T-cell (primary cell): ENCODE measurements at regions not wholly inside any gene's neighbourhood (a gene's known extent, or its start where the extent isn't known, plus 50 kb on each side); places are given as distances from the start of the nearest gene placed in this dataset.

ENCODE experiments used
- ATAC-seq, 4 experiments: fragments of 200-7000 bp in 3 of 4; fragments of 150-1000 bp in 1 of 4; cut with Tn5 transposase; replicated peaks in 1 of 4; 1 replicate in 3 of 4; 2 replicates in 1 of 4; pipeline ENCODE4 v1.10.0; 2021; ENCODE audit warnings: moderate library complexity in 3 of 4, mild to moderate bottlenecking in 2 of 4, moderate number of reproducible peaks in 1 of 4
- CTCF ChIA-PET, 2 donors: fragments of 300-600 bp; sonication (Branson Sonifier 250); formaldehyde crosslinking; loops; one replicate each; lab custom pipeline; 2022; ENCODE audit warnings: antibody characterized with exemption in 2 of 2; lab: Charles Lee
- POLR2A ChIA-PET, 2 donors: fragments of 300-600 bp; sonication (Branson Sonifier 250); formaldehyde crosslinking; loops; one replicate each; lab custom pipeline; 2022; ENCODE audit warnings: antibody characterized with exemption in 2 of 2; lab: Charles Lee
- DNase-seq, 35 experiments: peaks; one replicate each; pipeline versions ENCODE4 v3.0.0 to v3.0.0-alpha.2; 2013 to 2023
- H3K27ac ChIP-seq: one replicate; pipeline ENCODE4 v1.5.1; 2013; ENCODE audit warnings: low read length
- H3K27me3 ChIP-seq, 2 experiments: replicated peaks in 1 of 2; 1 replicate in 1 of 2; 2 replicates in 1 of 2; pipeline versions ENCODE4 v1.6.1 to v1.7.0; 2013; ENCODE audit warnings: low read length in 1 of 2, mixed read lengths in 1 of 2; ENCODE audit not compliant: control insufficient read depth in 2 of 2, insufficient read depth in 2 of 2; ENCODE audit errors: extremely low read depth in 1 of 2
- H3K36me3 ChIP-seq, 2 donors: 1 replicate in 1 of 2; 2 replicates in 1 of 2; pipeline versions ENCODE4 v1.6.1 to v1.7.0; 2013; ENCODE audit warnings: low read length in 1 of 2; ENCODE audit not compliant: control insufficient read depth in 2 of 2, insufficient read depth in 1 of 2; ENCODE audit errors: extremely low read depth in 1 of 2
- H3K4me1 ChIP-seq, 2 experiments: 1 replicate in 1 of 2; 2 replicates in 1 of 2; pipeline versions ENCODE4 v1.6.1 to v1.7.0; 2013; ENCODE audit warnings: low read length in 2 of 2, mixed read lengths in 1 of 2; ENCODE audit not compliant: insufficient read depth in 2 of 2, control insufficient read depth in 1 of 2; ENCODE audit errors: extremely low read depth in 1 of 2
- H3K4me3 ChIP-seq, 2 donors: 1 replicate in 1 of 2; 2 replicates in 1 of 2; pipeline versions ENCODE4 v1.5.1 to v1.7.0; 2013; ENCODE audit warnings: mild to moderate bottlenecking in 2 of 2, low read length in 1 of 2, moderate library complexity in 1 of 2; ENCODE audit not compliant: control insufficient read depth in 1 of 2; ENCODE audit errors: extremely low read depth in 1 of 2
- H3K9me3 ChIP-seq: 2 replicates; pipeline ENCODE4 v1.7.0; 2013
- H3K27ac Mint-ChIP-seq, 2 donors: one replicate each; pipeline ENCODE4 v1.8.0; 2020 to 2021; ENCODE audit warnings: mild to moderate bottlenecking in 2 of 2, mixed read lengths in 2 of 2
- H3K27me3 Mint-ChIP-seq, 2 donors: one replicate each; pipeline ENCODE4 v1.8.0; 2021 to 2022; ENCODE audit warnings: mixed read lengths in 2 of 2
- H3K36me3 Mint-ChIP-seq: one replicate; pipeline ENCODE4 v1.8.0; 2021; ENCODE audit warnings: mixed read lengths
- H3K4me1 Mint-ChIP-seq, 3 donors: one replicate each; pipeline ENCODE4 v1.8.0; 2020 to 2022; ENCODE audit warnings: mixed read lengths in 3 of 3, mild to moderate bottlenecking in 1 of 3
- H3K4me3 Mint-ChIP-seq, 3 donors: one replicate each; pipeline ENCODE4 v1.8.0; 2020 to 2022; ENCODE audit warnings: mild to moderate bottlenecking in 3 of 3, mixed read lengths in 3 of 3, moderate library complexity in 3 of 3
- H3K9me3 Mint-ChIP-seq, 3 donors: one replicate each; pipeline ENCODE4 v1.8.0; 2020 to 2022; ENCODE audit warnings: mixed read lengths in 3 of 3
- WGBS: methylation state at CpG from one replicate; pipeline ENCODE4 v1.1.5; 2013; ENCODE audit warnings: missing lambda C conversion rate; ENCODE audit not compliant: insufficient coverage; 5-methylcytosine and 5-hydroxymethylcytosine counted together

DNA sequence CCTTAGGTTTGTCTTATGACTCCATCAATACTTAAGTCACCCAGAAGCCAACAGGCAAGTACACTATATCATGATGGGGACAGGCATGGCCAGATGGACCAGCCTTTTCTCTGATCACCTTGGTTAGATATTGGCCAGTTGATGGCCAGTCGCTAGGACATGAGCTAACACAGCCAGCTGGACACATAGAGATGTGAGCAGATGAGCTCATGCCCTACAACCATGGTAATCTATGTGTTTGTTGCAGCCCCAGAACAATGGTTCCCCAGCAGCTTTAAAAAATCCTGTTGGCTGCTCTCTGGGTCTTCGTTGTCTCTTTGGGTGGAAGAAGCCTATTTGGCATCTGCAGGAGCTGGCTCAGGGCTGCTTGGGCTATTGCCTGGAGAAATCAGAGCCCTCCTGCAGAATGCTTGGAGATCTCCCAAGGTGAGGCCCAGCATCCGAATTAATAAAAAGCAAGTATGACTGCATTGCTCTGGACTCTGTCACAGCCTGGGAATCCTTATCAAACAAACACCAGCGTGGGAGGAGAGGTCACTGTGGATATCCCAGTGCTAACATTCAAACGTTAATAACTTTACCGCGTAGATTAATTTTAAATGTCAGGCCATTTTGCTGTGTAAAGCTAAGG is 62.3 kb upstream of the KLHL29 start:
- no peaks in the 10 kb centered on the region for H3K9me3 Mint-ChIP-seq

DNA sequence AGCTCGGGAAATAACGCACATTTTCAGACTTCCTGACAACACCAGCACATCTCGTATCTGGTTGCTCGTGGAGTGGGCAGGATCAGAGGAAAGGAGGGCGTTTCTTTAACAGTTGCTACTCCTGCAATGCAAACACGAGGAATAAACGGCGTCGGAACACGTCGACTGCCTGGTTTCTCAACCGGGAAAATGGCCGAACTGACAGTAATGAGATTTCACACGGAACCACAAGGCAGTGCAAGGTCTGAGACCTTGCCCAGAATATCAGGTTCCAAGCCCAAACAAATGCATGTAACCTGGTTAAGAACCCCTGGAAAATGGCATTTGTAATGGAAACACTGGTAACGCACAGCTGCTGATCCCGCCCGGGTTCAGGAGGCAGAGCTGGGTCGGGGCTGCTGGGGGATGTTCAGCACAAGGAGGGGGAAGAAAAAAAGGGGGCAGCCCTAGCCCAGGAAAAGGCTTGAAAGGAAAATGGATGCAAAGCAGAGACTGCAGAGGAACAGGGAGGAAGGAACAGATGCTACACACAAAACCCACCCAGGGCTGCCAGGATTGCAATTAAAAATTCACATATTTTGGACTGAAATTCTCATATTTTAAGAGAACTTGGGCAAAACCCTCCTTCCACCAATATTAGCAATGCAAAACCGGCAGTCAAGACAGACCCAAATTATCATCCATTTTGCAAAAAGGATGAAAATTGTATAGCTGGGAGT is 61.6 kb upstream of the KLHL29 start:
- CTCF ChIA-PET, result no interaction called here
- H3K4me3 Mint-ChIP-seq, result no peak overlapping the region
- POLR2A ChIA-PET, result no interaction called here

More for the DNA sequence above, 62.3 kb upstream of the KLHL29 start:
- H3K4me1 ChIP-seq, result no peaks in the 10 kb centered on the region
- no peaks in the 10 kb centered on the region for H3K36me3 ChIP-seq
- Mint-ChIP-seq H3K4me1 (no peaks in the 10 kb centered on the region), H3K4me3 (no peak overlapping the region), H3K27me3 (peaks cover 12 to 37% of the 10 kb centered on the region in 2 donors), H3K36me3 (no peaks in the 10 kb centered on the region), H3K27ac (no peak overlapping the region)
- ATAC-seq, result no peak
- WGBS, result 59% methylated on average over 2 of the region's 7 CpGs
- no peak overlapping the region for H3K4me3 ChIP-seq
- DNase-seq, result no peak
- CTCF ChIA-PET, result no interaction called here
- POLR2A ChIA-PET, result no interaction called here
- no peak overlapping the region for H3K27ac ChIP-seq
- peaks cover 0 to 19% of the 10 kb centered on the region in 2 experiments for H3K27me3 ChIP-seq
- no peaks in the 10 kb centered on the region for H3K9me3 ChIP-seq

DNA sequence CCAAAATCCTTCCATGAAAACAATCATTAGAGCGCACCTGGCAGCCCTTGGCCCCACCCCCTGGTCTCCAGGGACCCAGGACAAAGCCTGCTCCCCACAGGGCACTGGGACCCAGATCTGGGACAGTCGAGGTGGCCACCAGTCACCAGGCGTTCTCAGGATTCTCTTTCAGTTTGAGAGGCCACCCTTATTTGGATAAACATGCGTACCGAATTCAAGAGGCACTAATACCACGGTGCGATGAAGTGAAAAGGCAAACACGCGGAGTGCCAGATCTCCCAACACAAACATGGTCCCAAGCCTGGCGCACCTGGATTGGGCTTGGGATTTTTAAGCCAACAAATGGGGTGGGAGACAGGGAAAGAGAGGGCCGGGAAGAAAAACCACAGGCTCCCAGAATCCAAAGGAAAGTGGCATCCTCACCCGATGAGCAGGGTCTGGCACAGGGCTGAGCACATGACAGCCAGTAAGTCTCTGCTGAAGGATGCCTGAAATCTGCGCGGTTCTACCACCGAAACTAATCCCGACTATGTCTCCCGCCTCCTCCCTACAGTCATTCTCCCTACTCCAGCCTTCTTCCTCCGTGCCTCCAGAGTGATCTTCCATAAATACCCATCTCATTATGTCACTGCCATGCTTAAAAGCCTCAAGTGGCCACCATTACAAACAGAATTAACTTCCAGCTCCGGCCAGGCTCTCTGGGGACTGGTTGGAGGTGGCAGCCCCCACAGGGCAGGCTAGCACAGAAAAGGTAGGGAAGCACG is 60.9 kb upstream of the KLHL29 start:
- H3K27me3 Mint-ChIP-seq, result peaks cover 15 to 30% of the 10 kb centered on the region in 2 donors
- H3K4me3 ChIP-seq, result no peak overlapping the region

More for the DNA sequence above, 61.6 kb upstream of the KLHL29 start:
- H3K27me3 Mint-ChIP-seq, result peaks cover 15 to 36% of the 10 kb centered on the region in 2 donors
- H3K36me3 Mint-ChIP-seq, result no peaks in the 10 kb centered on the region
- Histone ChIP-seq H3K27me3 (peaks cover 0 to 20% of the 10 kb centered on the region in 2 experiments), H3K27ac (no peak overlapping the region), H3K4me3 (no peak overlapping the region), H3K36me3 (no peaks in the 10 kb centered on the region), H3K4me1 (no peaks in the 10 kb centered on the region), H3K9me3 (no peaks in the 10 kb centered on the region)
- DNase-seq, result no peak
- H3K27ac Mint-ChIP-seq, result no peak overlapping the region
- H3K4me1 Mint-ChIP-seq, result no peaks in the 10 kb centered on the region
- no peaks in the 10 kb centered on the region for H3K9me3 Mint-ChIP-seq
- 86% methylated on average over 15 of the region's 19 CpGs for WGBS
- no peak for ATAC-seq

DNA sequence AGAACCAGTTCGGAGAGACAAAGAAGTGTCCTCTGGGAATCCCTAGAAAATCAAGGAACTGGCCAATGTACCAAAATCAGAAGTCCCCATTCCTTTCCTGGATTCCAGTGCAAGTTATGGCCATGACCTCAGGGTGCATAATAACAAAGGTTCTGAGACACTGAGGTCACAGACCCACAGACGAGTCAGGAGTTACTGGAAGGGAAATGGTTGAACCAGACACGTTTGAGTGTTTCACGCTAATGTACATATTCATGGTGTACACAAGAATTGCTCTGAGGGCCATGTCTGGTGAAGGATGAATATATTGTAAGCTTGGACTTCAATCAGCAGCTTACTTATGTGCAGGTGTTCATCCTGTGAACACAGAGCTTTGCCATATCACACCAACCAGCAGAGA is 58.6 kb upstream of the KLHL29 start:
- no peaks in the 10 kb centered on the region for H3K4me1 ChIP-seq
- ATAC-seq, result no peak
- peaks cover 25 to 31% of the 10 kb centered on the region in 2 donors for H3K27me3 Mint-ChIP-seq
- no peak overlapping the region for H3K27ac Mint-ChIP-seq
- H3K4me3 Mint-ChIP-seq, result no peak overlapping the region
- DNase-seq, result no peak
- H3K27me3 ChIP-seq, result peaks cover 0 to 14% of the 10 kb centered on the region in 2 experiments
- H3K27ac ChIP-seq, result no peak overlapping the region
- H3K36me3 ChIP-seq, result no peaks in the 10 kb centered on the region
- ChIA-PET CTCF (no interaction called here), POLR2A (no interaction called here)
- no peak overlapping the region for H3K4me3 ChIP-seq
- no peaks in the 10 kb centered on the region for H3K9me3 Mint-ChIP-seq
- H3K36me3 Mint-ChIP-seq, result no peaks in the 10 kb centered on the region
- 65% methylated on average over 4 of the region's 4 CpGs for WGBS
- no peaks in the 10 kb centered on the region for H3K9me3 ChIP-seq
- no peaks in the 10 kb centered on the region for H3K4me1 Mint-ChIP-seq

More for the DNA sequence above, 60.9 kb upstream of the KLHL29 start:
- Mint-ChIP-seq H3K36me3 (no peaks in the 10 kb centered on the region), H3K4me1 (no peaks in the 10 kb centered on the region), H3K4me3 (no peak overlapping the region), H3K9me3 (no peaks in the 10 kb centered on the region), H3K27ac (no peak overlapping the region)
- H3K4me1 ChIP-seq, result no peaks in the 10 kb centered on the region
- no peak for DNase-seq
- no peak for ATAC-seq
- ChIA-PET CTCF (no interaction called here), POLR2A (no interaction called here)
- peaks cover 0 to 24% of the 10 kb centered on the region in 2 experiments for H3K27me3 ChIP-seq
- H3K27ac ChIP-seq, result no peak overlapping the region
- no peaks in the 10 kb centered on the region for H3K9me3 ChIP-seq
- WGBS, result 82% methylated on average over 12 of the region's 20 CpGs
- no peaks in the 10 kb centered on the region for H3K36me3 ChIP-seq

DNA sequence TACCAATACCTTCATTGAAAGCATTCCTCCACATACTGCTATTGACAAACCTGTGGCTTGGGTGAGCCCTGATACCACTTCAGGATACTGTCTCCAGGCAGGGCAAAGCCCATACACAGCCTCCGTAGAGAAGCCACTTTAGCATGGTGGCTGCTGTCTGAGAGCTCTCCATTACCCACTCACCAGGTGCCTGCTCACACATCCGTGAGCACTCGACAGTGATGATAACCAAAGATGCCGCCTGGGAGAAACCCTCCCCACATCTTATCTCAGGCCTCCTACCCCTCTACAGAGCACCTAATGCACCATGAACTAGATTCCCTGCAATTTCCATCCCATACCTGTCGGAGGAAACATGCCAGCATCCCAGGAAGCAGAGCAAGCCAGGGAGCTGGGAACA is 57.6 kb upstream of the KLHL29 start:
- Histone ChIP-seq H3K4me3 (no peak overlapping the region), H3K27ac (no peak overlapping the region), H3K36me3 (no peaks in the 10 kb centered on the region), H3K27me3 (peaks cover 0 to 21% of the 10 kb centered on the region in 2 experiments), H3K9me3 (no peaks in the 10 kb centered on the region), H3K4me1 (no peaks in the 10 kb centered on the region)
- ChIA-PET POLR2A (no interaction called here), CTCF (no interaction called here)
- H3K27me3 Mint-ChIP-seq, result peaks cover 25 to 29% of the 10 kb centered on the region in 2 donors
- ATAC-seq (no peak), DNase-seq (no peak)
- no peaks in the 10 kb centered on the region for H3K36me3 Mint-ChIP-seq
- no peak overlapping the region for H3K27ac Mint-ChIP-seq
- WGBS, result 88% methylated on average over 5 of the region's 5 CpGs
- no peaks in the 10 kb centered on the region for H3K4me1 Mint-ChIP-seq
- no peak overlapping the region for H3K4me3 Mint-ChIP-seq
- no peaks in the 10 kb centered on the region for H3K9me3 Mint-ChIP-seq

DNA sequence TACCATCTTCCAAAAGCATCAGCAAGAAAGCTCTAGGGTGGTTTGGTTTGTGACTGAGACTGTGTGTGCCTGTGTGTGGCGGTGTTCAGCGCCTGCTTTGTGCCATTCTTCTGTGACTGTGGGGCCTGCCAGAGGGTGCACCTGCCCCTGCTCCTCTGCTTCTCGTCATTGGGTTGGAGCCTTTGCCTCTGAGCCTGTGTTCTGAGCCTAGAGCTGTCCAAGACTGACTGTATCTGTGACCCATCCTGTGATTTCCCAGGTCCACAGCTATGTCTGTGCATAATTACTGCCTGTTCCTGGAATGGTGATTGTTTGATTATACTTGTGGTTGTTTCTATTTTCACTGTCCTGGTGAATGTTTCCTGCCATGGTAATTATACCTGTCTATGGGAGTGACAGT is 57.1 kb upstream of the KLHL29 start:
- no peak for DNase-seq
- H3K9me3 Mint-ChIP-seq, result no peaks in the 10 kb centered on the region
- peaks cover 22 to 24% of the 10 kb centered on the region in 2 donors for H3K27me3 Mint-ChIP-seq
- H3K27ac ChIP-seq, result no peak overlapping the region
- no peaks in the 10 kb centered on the region for H3K36me3 ChIP-seq
- H3K27ac Mint-ChIP-seq, result no peak overlapping the region
- ChIA-PET CTCF (no interaction called here), POLR2A (no interaction called here)
- H3K4me1 ChIP-seq, result no peaks in the 10 kb centered on the region
- no peaks in the 10 kb centered on the region for H3K9me3 ChIP-seq
- H3K4me3 Mint-ChIP-seq, result no peak overlapping the region
- H3K4me1 Mint-ChIP-seq, result no peaks in the 10 kb centered on the region
- no peaks in the 10 kb centered on the region for H3K36me3 Mint-ChIP-seq
- no peak overlapping the region for H3K4me3 ChIP-seq
- ATAC-seq, result no peak
- peaks cover 0 to 25% of the 10 kb centered on the region in 2 experiments for H3K27me3 ChIP-seq
- WGBS, result 74% methylated on average over 3 of the region's 3 CpGs
